Breast epithelium (tissue), 4 donors: ENCODE measurements at regions not wholly inside any gene's neighbourhood (a gene's known extent, or its start where the extent isn't known, plus 50 kb on each side); places are given as distances from the start of the nearest gene placed in this dataset.

ENCODE experiments used
- DNase-seq, 2 donors: peaks; one replicate each; pipeline ENCODE4 v3.0.0-alpha.2; 2019; ENCODE audit warnings: low spot score in 2 of 2
- H3K27ac ChIP-seq, 2 donors: fragments of 200-600 bp; sonication (generic) in 1 of 2; one replicate each; pipeline ENCODE4 v1.5.1; 2016 to 2019; ENCODE audit warnings: mild to moderate bottlenecking in 1 of 2
- H3K27me3 ChIP-seq, 2 donors: fragments of 200-600 bp; sonication (generic) in 1 of 2; one replicate each; pipeline versions ENCODE4 v1.5.1 to v1.6.0; 2017 to 2019; ENCODE audit warnings: control low read depth in 1 of 2, mild to moderate bottlenecking in 1 of 2
- H3K36me3 ChIP-seq: fragments of 200-600 bp; one replicate; pipeline ENCODE4 v1.5.1; 2019
- H3K4me1 ChIP-seq, 2 donors: fragments of 200-600 bp; sonication (generic); one replicate each; pipeline ENCODE4 v1.5.1; 2016 to 2019; ENCODE audit warnings: control low read depth in 1 of 2
- H3K4me3 ChIP-seq, 3 donors: fragments of 200-600 bp; sonication (generic); 1 replicate in 2 of 3; 2 replicates in 1 of 3; pipeline ENCODE4 v1.5.1; 2016 to 2019; ENCODE audit warnings: mild to moderate bottlenecking in 3 of 3, moderate library complexity in 2 of 3
- H3K9me3 ChIP-seq, 2 donors: fragments of 200-600 bp; sonication (generic) in 1 of 2; one replicate each; pipeline ENCODE4 v1.5.1; 2016 to 2019; ENCODE audit warnings: control low read depth in 1 of 2
- CTCF ChIP-seq, 3 donors: fragments of 450-650 bp; IDR thresholded peaks; one replicate each; pipeline ENCODE4 v1.5.1; 2016 to 2017; ENCODE audit warnings: antibody characterized with exemption in 3 of 3, mild to moderate bottlenecking in 3 of 3, moderate library complexity in 3 of 3
- POLR2A ChIP-seq: fragments of 450-650 bp; IDR thresholded peaks from one replicate; pipeline ENCODE4 v1.6.1; 2016; ENCODE audit warnings: antibody characterized with exemption, mild to moderate bottlenecking, moderate library complexity
- POLR2AphosphoS5 ChIP-seq, 3 donors: sonication (generic); formaldehyde crosslinking; IDR thresholded peaks; one replicate each; pipeline ENCODE4 v1.6.1; 2017; ENCODE audit warnings: antibody characterized with exemption in 3 of 3
- intact Hi-C: fragments of 100-400 bp; cut with DNase I; formaldehyde crosslinking; loops from one replicate; pipeline ENCODE4 v1.15.1; 2023; ENCODE audit warnings: low total_unique reads

- H3K4me3 ChIP-seq: no peak overlapping the region
- no peak for DNase-seq
- intact Hi-C loops: loop anchor here (10.0 kb wide), 1 partner anchor 1594 kb away; no protein-coding TSS in a partner anchor
Measured at GRCh38 chr3:61311044-61311443, 59.8 kb upstream of the FHIT start.

GRCh38 chr3:61315871-61316270, 64.6 kb upstream of the FHIT start:
- Histone ChIP-seq H3K4me3 (no peak overlapping the region), H3K9me3 (no peaks in the 10 kb centered on the region), H3K27ac (no peak overlapping the region), H3K4me1 (no peaks in the 10 kb centered on the region), H3K27me3 (no peaks in the 10 kb centered on the region), H3K36me3 (no peaks in the 10 kb centered on the region)
- TF ChIP-seq POLR2A (no peak), CTCF (IDR thresholded peaks at IDR 0.05) (no peak), POLR2AphosphoS5 (IDR thresholded peaks at IDR 0.05) (no peak)
- no peak for DNase-seq
- intact Hi-C loops: loop anchor here (10.0 kb wide), 1 partner anchor 1589 kb away; no protein-coding TSS in a partner anchor

More at GRCh38 chr3:61311044-61311443, 59.8 kb upstream of the FHIT start:
- no peak for TF ChIP-seq POLR2AphosphoS5 (IDR thresholded peaks at IDR 0.05)
- no peak for TF ChIP-seq CTCF (IDR thresholded peaks at IDR 0.05)
- no peak for TF ChIP-seq POLR2A
- no peaks in the 10 kb centered on the region for H3K4me1 ChIP-seq
- no peak overlapping the region for H3K27ac ChIP-seq
- H3K9me3 ChIP-seq: no peaks in the 10 kb centered on the region
- H3K27me3 ChIP-seq: no peaks in the 10 kb centered on the region
- H3K36me3 ChIP-seq: no peaks in the 10 kb centered on the region

- Histone ChIP-seq H3K27ac (no peak overlapping the region), H3K4me1 (no peaks in the 10 kb centered on the region), H3K4me3 (no peak overlapping the region), H3K9me3 (no peaks in the 10 kb centered on the region), H3K36me3 (no peaks in the 10 kb centered on the region), H3K27me3 (no peaks in the 10 kb centered on the region)
- intact Hi-C loops: no loop called here
- TF ChIP-seq POLR2A: no peak
- TF ChIP-seq CTCF (IDR thresholded peaks at IDR 0.05): no peak
- no peak for TF ChIP-seq POLR2AphosphoS5 (IDR thresholded peaks at IDR 0.05)
- no peak for DNase-seq
Measured at GRCh38 chr3:61323094-61323493, 71.8 kb upstream of the FHIT start.

- intact Hi-C loops: no loop called here
- no peaks in the 10 kb centered on the region for H3K9me3 ChIP-seq
- H3K27ac ChIP-seq: no peak overlapping the region
- no peaks in the 10 kb centered on the region for H3K27me3 ChIP-seq
- no peaks in the 10 kb centered on the region for H3K36me3 ChIP-seq
- TF ChIP-seq POLR2AphosphoS5 (IDR thresholded peaks at IDR 0.05) (no peak), CTCF (IDR thresholded peaks at IDR 0.05) (no peak), POLR2A (no peak)
- H3K4me3 ChIP-seq: no peak overlapping the region
- no peak for DNase-seq
- no peaks in the 10 kb centered on the region for H3K4me1 ChIP-seq
Measured at GRCh38 chr3:61331929-61332552, 80.8 kb upstream of the FHIT start.

GRCh38 chr3:61333192-61333961, 82.1 kb upstream of the FHIT start:
- intact Hi-C loops: no loop called here
- Histone ChIP-seq H3K9me3 (no peaks in the 10 kb centered on the region), H3K27me3 (no peaks in the 10 kb centered on the region), H3K4me3 (no peak overlapping the region), H3K27ac (no peak overlapping the region), H3K36me3 (no peaks in the 10 kb centered on the region), H3K4me1 (no peaks in the 10 kb centered on the region)
- DNase-seq: no peak
- TF ChIP-seq POLR2A (no peak), POLR2AphosphoS5 (IDR thresholded peaks at IDR 0.05) (no peak), CTCF (IDR thresholded peaks at IDR 0.05) (no peak)
